GM12878 (cell line): ENCODE measurements at regions not wholly inside any gene's neighbourhood (a gene's known extent, or its start where the extent isn't known, plus 50 kb on each side); places are given as distances from the start of the nearest gene placed in this dataset.

Source experiments
- ATAC-seq: fragments of 200-7000 bp; cut with Tn5 transposase; 3 replicates; pipeline ENCODE4 v1.9.1; 2020; ENCODE audit warnings: mild to moderate bottlenecking, moderate library complexity
- BruUV-seq: library from RNA; stranded (reverse); fragments of 400-500 nt; replicated peaks from 2 replicates; lab custom pipeline; 2021; lab: Mats Ljungman, UMichigan
- CTCF ChIA-PET: fragments of 300-600 bp; sonication (Branson Sonifier 250); formaldehyde crosslinking; extraction: SDS; loops from one replicate; lab custom pipeline; 2021; ENCODE audit warnings: inconsistent platforms; lab: Yijun Ruan, JAX
- POLR2A ChIA-PET: fragments of 350-600 bp; formaldehyde crosslinking; extraction: SDS; loops from one replicate; lab custom pipeline; 2021; ENCODE audit warnings: inconsistent platforms; lab: Charles Lee
- RAD21 ChIA-PET: fragments of 300-600 bp; sonication (Branson Sonifier 250); formaldehyde crosslinking; loops from one replicate; lab custom pipeline; 2023; ENCODE audit warnings: antibody characterized with exemption; ENCODE audit not compliant: unreplicated experiment; lab: Charles Lee
- SMC1A ChIA-PET: fragments of 300-600 bp; sonication (Branson Sonifier 250); formaldehyde crosslinking; loops from one replicate; lab custom pipeline; 2023; ENCODE audit not compliant: unreplicated experiment, uncharacterized antibody; lab: Charles Lee
- DNase-seq: peaks from one replicate; pipeline ENCODE4 v3.0.0-alpha.2; 2011; ENCODE audit warnings: low read depth, low spot score
- FAIRE-seq: peaks from 3 replicates; lab custom pipeline; 2011; peaks lifted over from hg19 to GRCh38; lab: Jason Lieb, UNC
- H2AFZ ChIP-seq: 2 replicates; pipeline ENCODE4 v1.6.0; 2011; ENCODE audit warnings: low read depth, low read length, control low read depth; ENCODE audit not compliant: control insufficient read depth
- H3K27ac ChIP-seq: 2 replicates; pipeline ENCODE4 v1.5.1; 2011; ENCODE audit warnings: control low read depth; ENCODE audit not compliant: control insufficient read depth, insufficient read depth
- H3K27me3 ChIP-seq, 2 experiments: replicated peaks in 1 of 2; 2 replicates each; pipeline versions ENCODE4 v1.6.0 to v1.6.1; 2011; ENCODE audit warnings: low read length in 1 of 2; ENCODE audit not compliant: control insufficient read depth in 2 of 2, insufficient read depth in 2 of 2
- H3K36me3 ChIP-seq, 2 experiments: 2 replicates each; pipeline ENCODE4 v1.5.1; 2011; ENCODE audit warnings: low read length in 1 of 2; ENCODE audit not compliant: control insufficient read depth in 2 of 2, insufficient read depth in 2 of 2
- H3K4me1 ChIP-seq: 2 replicates; pipeline ENCODE4 v1.6.1; 2011; ENCODE audit warnings: mild to moderate bottlenecking, low read length, moderate library complexity, mixed read lengths; ENCODE audit not compliant: control insufficient read depth, insufficient read depth
- H3K4me2 ChIP-seq: 2 replicates; pipeline ENCODE4 v1.6.0; 2011; ENCODE audit warnings: control low read depth; ENCODE audit not compliant: control insufficient read depth, insufficient read depth
- H3K4me3 ChIP-seq: fragments of 200-600 bp; sonication (generic); 2 replicates; pipeline ENCODE4 v1.5.1; 2016
- H3K79me2 ChIP-seq: 2 replicates; pipeline ENCODE4 v1.6.0; 2011; ENCODE audit warnings: low read length; ENCODE audit not compliant: control insufficient read depth, insufficient read depth
- H3K9ac ChIP-seq: 2 replicates; pipeline ENCODE4 v1.8.0; 2011; ENCODE audit warnings: low read length, control low read depth, mixed read lengths; ENCODE audit not compliant: control insufficient read depth, insufficient read depth
- H3K9me3 ChIP-seq: replicated peaks from 3 replicates; pipeline ENCODE4 v1.5.1; 2011; ENCODE audit warnings: mild to moderate bottlenecking, low read length; ENCODE audit not compliant: control insufficient read depth, insufficient read depth
- H4K20me1 ChIP-seq: 2 replicates; pipeline ENCODE4 v1.6.0; 2011; ENCODE audit not compliant: control insufficient read depth, insufficient read depth
- ATF7 ChIP-seq: fragments of 450-650 bp; IDR thresholded peaks from 2 replicates; pipeline ENCODE4 v1.6.1; 2016; ENCODE audit warnings: low read depth, mild to moderate bottlenecking
- BCL11A ChIP-seq: IDR thresholded peaks from 2 replicates; pipeline ENCODE4 v1.6.1; 2011; ENCODE audit warnings: low read depth, low read length
- EED ChIP-seq: sonication (generic); IDR thresholded peaks from 2 replicates; pipeline ENCODE4 v1.6.1; 2016; ENCODE audit warnings: antibody characterized with exemption, low read depth
- HDAC2 ChIP-seq: fragments of 200-600 bp; sonication (generic); IDR thresholded peaks from 2 replicates; pipeline ENCODE4 v1.6.1; 2017
- JUNB ChIP-seq: IDR thresholded peaks from 2 replicates; pipeline ENCODE4 v1.6.1; 2016; ENCODE audit warnings: antibody characterized with exemption, mild to moderate bottlenecking
- RAD21 ChIP-seq: IDR thresholded peaks from 2 replicates; pipeline ENCODE4 v1.6.1; 2011; ENCODE audit warnings: mild to moderate bottlenecking, low read depth, low read length, moderate library complexity; ENCODE audit not compliant: insufficient read depth
- RCOR1 ChIP-seq: conservative IDR thresholded peaks from 2 replicates; pipeline ENCODE4 v1.6.1; 2012; ENCODE audit warnings: low read depth, low read length, improper control_type of control experiment
- RUNX3 ChIP-seq: IDR thresholded peaks from 2 replicates; pipeline ENCODE4 v1.6.1; 2012; ENCODE audit warnings: low read length, inconsistent platforms
- SMAD5 ChIP-seq: IDR thresholded peaks from 2 replicates; pipeline ENCODE4 v1.6.1; 2016; ENCODE audit warnings: antibody characterized with exemption, low read depth
- ZNF274 ChIP-seq: IDR thresholded peaks from one replicate; pipeline ENCODE4 v1.8.0; 2011; ENCODE audit not compliant: insufficient read length, insufficient read depth
- ZNF622 ChIP-seq: fragments of 450-650 bp; IDR thresholded peaks from 2 replicates; pipeline ENCODE4 v1.6.1; 2017; ENCODE audit warnings: mild to moderate bottlenecking, inconsistent platforms
- WGBS: methylation state at CpG from one replicate; pipeline ENCODE4 v1.1.6; 2016; ENCODE audit warnings: low lambda C conversion rate; ENCODE audit not compliant: insufficient replicate concordance, insufficient coverage; ENCODE audit errors: missing lambda C conversion rate; 5-methylcytosine and 5-hydroxymethylcytosine counted together
- in situ Hi-C: fragments of 300-500 bp; cut with MboI; formaldehyde crosslinking; loops from 9 replicates; pipeline ENCODE4 v1.14.3; 2018; ENCODE audit warnings: mixed read lengths
- intact Hi-C: fragments of 100-400 bp; cut with micrococcal nuclease; formaldehyde crosslinking; loops from one replicate; pipeline ENCODE4 v1.14.2; 2022; ENCODE audit not compliant: unreplicated experiment
- TF ChIP-seq, protein P1 (sequence below): fragments of 450-650 bp; IDR thresholded peaks from 2 replicates; pipeline ENCODE4 v1.6.1; 2018; ENCODE audit warnings: borderline replicate concordance, mild to moderate bottlenecking; ENCODE audit not compliant: partially characterized antibody
- TF ChIP-seq, protein P2 (sequence below): IDR thresholded peaks from 2 replicates; pipeline ENCODE4 v1.6.1; 2012; ENCODE audit warnings: low read length, inconsistent platforms

DNA sequence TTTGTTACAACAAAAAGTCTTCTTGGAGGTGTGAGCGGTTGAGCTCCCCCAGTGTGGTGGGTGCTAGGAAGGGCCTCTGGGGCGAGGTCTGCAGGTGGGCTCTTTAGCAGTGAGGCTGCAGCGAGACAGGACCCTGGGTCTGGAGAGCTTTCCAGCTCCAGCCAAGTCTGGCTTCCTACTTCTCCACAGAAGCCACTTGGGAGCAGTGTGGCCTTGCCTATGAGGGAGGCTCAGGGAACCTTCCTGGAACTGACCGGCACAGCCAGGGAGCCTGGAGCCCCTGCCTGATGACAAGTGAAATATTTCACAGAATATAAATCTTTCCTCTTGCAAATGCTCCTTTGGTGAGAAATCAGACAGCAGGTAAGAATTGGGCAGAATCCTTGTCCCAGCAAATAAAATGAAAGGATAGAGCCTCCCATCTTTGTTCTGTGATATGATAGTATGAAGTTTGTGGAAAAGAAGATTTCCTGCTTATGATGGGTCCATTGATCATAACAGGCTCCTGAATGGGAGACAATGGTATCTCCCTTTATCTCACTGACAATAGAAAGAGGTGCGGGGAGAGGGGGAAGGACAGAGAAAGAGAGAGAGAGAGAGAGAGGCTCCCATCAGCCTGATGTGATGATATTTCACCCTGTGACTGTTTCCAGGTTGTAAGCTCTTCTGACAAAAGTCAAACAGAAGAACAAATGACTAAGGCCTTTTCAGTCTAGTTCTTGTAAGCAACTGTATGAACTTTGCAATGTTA is 289.8 kb upstream of the SPRED2 start:
- peak; percentile 17; the same call in 1 of the 2 replicates for TF ChIP-seq RAD21
- no peak for TF ChIP-seq ZNF274
- H3K36me3 ChIP-seq: no peaks in the 10 kb centered on the region
- CTCF ChIA-PET: interaction anchor here (0.6 to 1.9 kb wide), 2 partner anchors 11 to 695 kb away, joined by 3 to 6 read pairs; no protein-coding TSS in a partner anchor

DNA sequence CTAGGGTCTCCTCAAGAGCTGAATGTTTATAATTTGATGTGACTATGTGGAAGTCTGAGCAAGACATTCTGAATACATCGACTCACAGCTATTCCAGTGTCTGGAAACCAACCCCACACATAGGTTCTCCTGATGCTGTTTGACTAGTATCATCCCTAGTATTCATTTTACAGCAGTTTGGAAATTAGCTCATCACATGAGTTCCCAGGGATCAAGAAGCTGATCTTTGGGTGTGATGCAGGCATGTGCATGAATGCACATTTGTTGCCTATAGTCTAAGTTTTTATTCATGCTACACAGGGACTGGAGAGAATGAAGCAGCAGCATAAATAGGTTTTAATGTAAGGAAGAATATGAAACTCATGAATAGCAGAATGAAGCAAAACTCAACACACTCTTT is 284.3 kb upstream of the SPRED2 start:
- POLR2A ChIA-PET: no interaction called here
- TF ChIP-seq EED (no peak), RUNX3 (no peak), ATF7 (no peak), JUNB (no peak), RCOR1 (no peak), HDAC2 (no peak), SMAD5 (no peak), BCL11A (no peak), ZNF622 (no peak)
- TF ChIP-seq, protein P1, sequence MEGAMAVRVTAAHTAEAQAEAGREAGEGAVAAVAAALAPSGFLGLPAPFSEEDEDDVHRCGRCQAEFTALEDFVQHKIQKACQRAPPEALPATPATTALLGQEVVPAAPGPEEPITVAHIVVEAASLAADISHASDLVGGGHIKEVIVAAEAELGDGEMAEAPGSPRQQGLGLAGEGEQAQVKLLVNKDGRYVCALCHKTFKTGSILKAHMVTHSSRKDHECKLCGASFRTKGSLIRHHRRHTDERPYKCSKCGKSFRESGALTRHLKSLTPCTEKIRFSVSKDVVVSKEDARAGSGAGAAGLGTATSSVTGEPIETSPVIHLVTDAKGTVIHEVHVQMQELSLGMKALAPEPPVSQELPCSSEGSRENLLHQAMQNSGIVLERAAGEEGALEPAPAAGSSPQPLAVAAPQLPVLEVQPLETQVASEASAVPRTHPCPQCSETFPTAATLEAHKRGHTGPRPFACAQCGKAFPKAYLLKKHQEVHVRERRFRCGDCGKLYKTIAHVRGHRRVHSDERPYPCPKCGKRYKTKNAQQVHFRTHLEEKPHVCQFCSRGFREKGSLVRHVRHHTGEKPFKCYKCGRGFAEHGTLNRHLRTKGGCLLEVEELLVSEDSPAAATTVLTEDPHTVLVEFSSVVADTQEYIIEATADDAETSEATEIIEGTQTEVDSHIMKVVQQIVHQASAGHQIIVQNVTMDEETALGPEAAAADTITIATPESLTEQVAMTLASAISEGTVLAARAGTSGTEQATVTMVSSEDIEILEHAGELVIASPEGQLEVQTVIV: no peak
- TF ChIP-seq, protein P2, sequence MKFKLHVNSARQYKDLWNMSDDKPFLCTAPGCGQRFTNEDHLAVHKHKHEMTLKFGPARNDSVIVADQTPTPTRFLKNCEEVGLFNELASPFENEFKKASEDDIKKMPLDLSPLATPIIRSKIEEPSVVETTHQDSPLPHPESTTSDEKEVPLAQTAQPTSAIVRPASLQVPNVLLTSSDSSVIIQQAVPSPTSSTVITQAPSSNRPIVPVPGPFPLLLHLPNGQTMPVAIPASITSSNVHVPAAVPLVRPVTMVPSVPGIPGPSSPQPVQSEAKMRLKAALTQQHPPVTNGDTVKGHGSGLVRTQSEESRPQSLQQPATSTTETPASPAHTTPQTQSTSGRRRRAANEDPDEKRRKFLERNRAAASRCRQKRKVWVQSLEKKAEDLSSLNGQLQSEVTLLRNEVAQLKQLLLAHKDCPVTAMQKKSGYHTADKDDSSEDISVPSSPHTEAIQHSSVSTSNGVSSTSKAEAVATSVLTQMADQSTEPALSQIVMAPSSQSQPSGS: no peak

More for the DNA sequence above, 289.8 kb upstream of the SPRED2 start:
- intact Hi-C loops: no loop called here
- Histone ChIP-seq H3K9ac (no peak overlapping the region), H3K27me3 (no peaks in the 10 kb centered on the region), H3K4me3 (no peak overlapping the region), H3K27ac (no peak overlapping the region), H3K79me2 (no peaks in the 10 kb centered on the region), H3K4me2 (no peak overlapping the region), H2AFZ (no peak overlapping the region), H3K4me1 (no peaks in the 10 kb centered on the region), H3K9me3 (no peaks in the 10 kb centered on the region), H4K20me1 (no peaks in the 10 kb centered on the region)
- POLR2A ChIA-PET: no interaction called here
- 56% methylated on average over 5 of the region's 5 CpGs for WGBS
- BruUV-seq: no TSS peak
- RAD21 ChIA-PET: no interaction called here
- ATAC-seq: no peak
- FAIRE-seq: no peak
- no peak for DNase-seq
- in situ Hi-C loops: no loop called here
- SMC1A ChIA-PET: interaction anchor here (0.5 to 0.9 kb wide), 2 partner anchors 12 to 278 kb away, joined by 3 read pairs; no protein-coding TSS in a partner anchor

More for the DNA sequence above, 284.3 kb upstream of the SPRED2 start:
- no peak for DNase-seq
- Histone ChIP-seq H3K4me3 (no peak overlapping the region), H2AFZ (no peak overlapping the region), H3K27ac (no peak overlapping the region), H3K36me3 (no peaks in the 10 kb centered on the region), H4K20me1 (no peaks in the 10 kb centered on the region), H3K9ac (no peak overlapping the region), H3K27me3 (peaks cover 0 to 4% of the 10 kb centered on the region in 2 experiments; a peak in 1 of 4 replicates), H3K79me2 (no peaks in the 10 kb centered on the region), H3K9me3 (no peaks in the 10 kb centered on the region), H3K4me2 (no peak overlapping the region), H3K4me1 (no peaks in the 10 kb centered on the region)
- ChIA-PET CTCF (interaction anchor here (1.5 kb wide), 1 partner anchor 76 kb away, joined by 3 read pairs; no protein-coding TSS in a partner anchor), RAD21 (no interaction called here), SMC1A (interaction anchor here (0.8 kb wide), 1 partner anchor 652 kb away, joined by 3 read pairs; no protein-coding TSS in a partner anchor)
- no TSS peak for BruUV-seq
- intact Hi-C loops (no loop called here), in situ Hi-C loops (no loop called here)
- FAIRE-seq: no peak
- no peak for ATAC-seq
- WGBS: 0% methylated on average over 1 of the region's 1 CpG
